ENCODE measurements at regions not wholly inside any gene's neighbourhood (a gene's known extent, or its start where the extent isn't known, plus 50 kb on each side); places are given as distances from the start of the nearest gene placed in this dataset.

DNA sequence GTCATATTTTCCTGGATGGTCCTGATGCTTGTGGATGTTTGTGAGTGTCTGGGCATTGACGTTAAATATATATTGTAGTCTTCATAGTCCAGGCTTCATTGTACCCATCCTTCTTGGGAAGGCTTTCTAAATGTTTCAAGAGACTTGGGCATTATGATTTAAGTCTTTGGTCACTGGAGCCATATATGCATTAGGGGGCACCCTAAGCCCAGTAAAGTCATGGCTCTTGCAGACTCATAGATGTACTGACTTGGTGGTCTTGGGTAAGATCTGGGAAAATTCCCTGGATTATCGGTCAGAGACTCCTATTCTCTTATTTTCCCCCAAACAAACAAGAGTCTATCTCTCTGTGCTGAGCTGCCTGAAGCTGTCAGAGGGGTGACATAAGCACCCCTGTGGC, 271.1 kb downstream of the TRIM36 start (continued):
- no peak for TF ChIP-seq MYBL2 (IDR thresholded peaks at IDR 0.05; ENCODE audit: low read depth)
- no peak for TF ChIP-seq MYBL2 (CRISPR knock-in tag; IDR thresholded peaks at IDR 0.05; ENCODE audit: borderline replicate concordance)
- no peak for TF ChIP-seq RBM39 (optimal IDR thresholded peaks at IDR 0.05; ENCODE audit: low read depth, low read length)
- no peak for TF ChIP-seq CREM (IDR thresholded peaks at IDR 0.05; ENCODE audit: low read depth)
- no peak for TF ChIP-seq ZNF561 (CRISPR knock-in tag; conservative IDR thresholded peaks at IDR 0.05)
- no peak for TF ChIP-seq ZNF707 (CRISPR knock-in tag; conservative IDR thresholded peaks at IDR 0.05)
- no peak for TF ChIP-seq ETV5 (CRISPR knock-in tag; IDR thresholded peaks at IDR 0.05; ENCODE audit: low read depth)
- TF ChIP-seq, protein P1, sequence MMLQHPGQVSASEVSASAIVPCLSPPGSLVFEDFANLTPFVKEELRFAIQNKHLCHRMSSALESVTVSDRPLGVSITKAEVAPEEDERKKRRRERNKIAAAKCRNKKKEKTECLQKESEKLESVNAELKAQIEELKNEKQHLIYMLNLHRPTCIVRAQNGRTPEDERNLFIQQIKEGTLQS (IDR thresholded peaks at IDR 0.05) = no peak
- TF ChIP-seq, protein P1 (CRISPR knock-in tag; conservative IDR thresholded peaks at IDR 0.05) = no peak
- TF ChIP-seq ZNF384 (IDR thresholded peaks at IDR 0.05; ENCODE audit: low read depth, low read length) = no peak
- TF ChIP-seq GABPA (tag; conservative IDR thresholded peaks at IDR 0.05; ENCODE audit: low read depth) = no peak

DNA sequence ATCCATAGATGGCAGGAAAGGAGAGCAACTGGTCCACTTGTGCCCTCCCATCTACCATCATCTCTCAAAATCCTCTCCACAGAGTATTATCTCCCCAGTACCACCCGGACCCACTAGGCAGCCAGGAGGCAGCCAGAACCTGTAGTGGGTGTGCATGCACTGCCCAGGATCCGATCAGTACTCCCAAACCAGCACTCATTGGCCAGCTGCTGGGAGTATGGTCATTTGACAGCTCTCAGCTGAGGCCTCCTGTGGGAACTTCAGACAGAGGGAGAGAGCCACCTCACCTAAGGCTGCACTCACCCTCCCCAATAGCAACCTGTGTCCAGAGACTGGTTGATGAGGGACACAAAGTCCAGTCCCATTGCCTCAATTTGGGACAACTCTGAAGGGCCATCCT, 286.0 kb downstream of the TRIM36 start:
- intact Hi-C loops (cut with micrococcal nuclease) (no loop called here), in situ Hi-C loops (cut with MboI) (no loop called here)
- 10% methylated on average over 2 of the region's 2 CpGs for WGBS (ENCODE audit: insufficient coverage, low coverage, missing lambda C conversion rate)
- TF ChIP-seq ZNF3 (CRISPR knock-in tag; IDR thresholded peaks at IDR 0.05) (no peak), HDAC8 (tag; IDR thresholded peaks at IDR 0.05) (no peak), ZNF165 (CRISPR knock-in tag; IDR thresholded peaks at IDR 0.05; ENCODE audit: borderline replicate concordance) (no peak), ZNF224 (CRISPR knock-in tag; IDR thresholded peaks at IDR 0.05) (no peak), ZEB2 (IDR thresholded peaks at IDR 0.05) (no peak), ZC3H8 (IDR thresholded peaks at IDR 0.05) (no peak), JUNB (CRISPR knock-in tag; conservative IDR thresholded peaks at IDR 0.05) (no peak)
- TF ChIP-seq, protein P2, sequence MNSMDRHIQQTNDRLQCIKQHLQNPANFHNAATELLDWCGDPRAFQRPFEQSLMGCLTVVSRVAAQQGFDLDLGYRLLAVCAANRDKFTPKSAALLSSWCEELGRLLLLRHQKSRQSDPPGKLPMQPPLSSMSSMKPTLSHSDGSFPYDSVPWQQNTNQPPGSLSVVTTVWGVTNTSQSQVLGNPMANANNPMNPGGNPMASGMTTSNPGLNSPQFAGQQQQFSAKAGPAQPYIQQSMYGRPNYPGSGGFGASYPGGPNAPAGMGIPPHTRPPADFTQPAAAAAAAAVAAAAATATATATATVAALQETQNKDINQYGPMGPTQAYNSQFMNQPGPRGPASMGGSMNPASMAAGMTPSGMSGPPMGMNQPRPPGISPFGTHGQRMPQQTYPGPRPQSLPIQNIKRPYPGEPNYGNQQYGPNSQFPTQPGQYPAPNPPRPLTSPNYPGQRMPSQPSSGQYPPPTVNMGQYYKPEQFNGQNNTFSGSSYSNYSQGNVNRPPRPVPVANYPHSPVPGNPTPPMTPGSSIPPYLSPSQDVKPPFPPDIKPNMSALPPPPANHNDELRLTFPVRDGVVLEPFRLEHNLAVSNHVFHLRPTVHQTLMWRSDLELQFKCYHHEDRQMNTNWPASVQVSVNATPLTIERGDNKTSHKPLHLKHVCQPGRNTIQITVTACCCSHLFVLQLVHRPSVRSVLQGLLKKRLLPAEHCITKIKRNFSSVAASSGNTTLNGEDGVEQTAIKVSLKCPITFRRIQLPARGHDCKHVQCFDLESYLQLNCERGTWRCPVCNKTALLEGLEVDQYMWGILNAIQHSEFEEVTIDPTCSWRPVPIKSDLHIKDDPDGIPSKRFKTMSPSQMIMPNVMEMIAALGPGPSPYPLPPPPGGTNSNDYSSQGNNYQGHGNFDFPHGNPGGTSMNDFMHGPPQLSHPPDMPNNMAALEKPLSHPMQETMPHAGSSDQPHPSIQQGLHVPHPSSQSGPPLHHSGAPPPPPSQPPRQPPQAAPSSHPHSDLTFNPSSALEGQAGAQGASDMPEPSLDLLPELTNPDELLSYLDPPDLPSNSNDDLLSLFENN (IDR thresholded peaks at IDR 0.05; ENCODE audit: low read depth in 2 of 2, low read length in 2 of 2) = no peak
- TF ChIP-seq, protein P3, sequence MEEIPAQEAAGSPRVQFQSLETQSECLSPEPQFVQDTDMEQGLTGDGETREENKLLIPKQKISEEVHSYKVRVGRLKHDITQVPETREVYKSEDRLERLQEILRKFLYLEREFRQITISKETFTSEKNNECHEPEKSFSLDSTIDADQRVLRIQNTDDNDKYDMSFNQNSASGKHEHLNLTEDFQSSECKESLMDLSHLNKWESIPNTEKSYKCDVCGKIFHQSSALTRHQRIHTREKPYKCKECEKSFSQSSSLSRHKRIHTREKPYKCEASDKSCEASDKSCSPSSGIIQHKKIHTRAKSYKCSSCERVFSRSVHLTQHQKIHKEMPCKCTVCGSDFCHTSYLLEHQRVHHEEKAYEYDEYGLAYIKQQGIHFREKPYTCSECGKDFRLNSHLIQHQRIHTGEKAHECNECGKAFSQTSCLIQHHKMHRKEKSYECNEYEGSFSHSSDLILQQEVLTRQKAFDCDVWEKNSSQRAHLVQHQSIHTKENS (CRISPR knock-in tag; IDR thresholded peaks at IDR 0.05) = no peak

More for the DNA sequence above, 286.0 kb downstream of the TRIM36 start:
- H3K9me1 ChIP-seq (ENCODE audit: control insufficient read depth, insufficient read depth, low read length) = no peaks in the 10 kb centered on the region
- DNase-seq (ENCODE audit: extremely low read depth in 1 of 4, low spot score in 3 of 4) = no peak
- FAIRE-seq = no peak
- CTCF ChIA-PET (ENCODE audit: low intra/inter-chr PET ratio) = no interaction called here
- 0 out of 2 replicates have a peak, but pooled peaks cover 1% of the 10 kb centered on the region for H3K9me3 ChIP-seq (replicated peaks; ENCODE audit: control insufficient read depth, insufficient read depth, low read depth, low read length)
- no peak overlapping the region for H2AFZ ChIP-seq (ENCODE audit: low read depth, low read length)
- H3K36me3 ChIP-seq (ENCODE audit: control insufficient read depth, insufficient read depth, low read length) = no peaks in the 10 kb centered on the region
- ATAC-seq = no peak
- no TSS peak for BruUV-seq (replicated peaks)
- POLR2A ChIA-PET = no interaction called here
- H3K79me2 ChIP-seq (ENCODE audit: control insufficient read depth, insufficient read depth, low read length) = no peaks in the 10 kb centered on the region
- H4K20me1 ChIP-seq (replicated peaks; ENCODE audit: control insufficient read depth, insufficient read depth, low read length) = no peaks in the 10 kb centered on the region
- H3K9ac ChIP-seq (ENCODE audit: insufficient read depth in 1 of 2, low read depth in 2 of 2, low read length in 2 of 2) = no peak overlapping the region
- H3K4me2 ChIP-seq (ENCODE audit: insufficient read depth, low read length) = no peak overlapping the region
- no peaks in the 10 kb centered on the region for H3K4me1 ChIP-seq (replicated peaks in 1 of 2; ENCODE audit: control insufficient read depth in 2 of 2, insufficient read depth in 2 of 2, low read length in 2 of 2)
- no peak overlapping the region for H3K4me3 ChIP-seq
- H3K27ac ChIP-seq (ENCODE audit: extremely low read depth, low read depth, low read length) = no peak overlapping the region
- no peaks in the 10 kb centered on the region for H3K27me3 ChIP-seq (ENCODE audit: control insufficient read depth in 2 of 2, insufficient read depth in 2 of 2, low read length in 2 of 2)

Measured in K562 (cell line).